K562 (cell line): ENCODE measurements at regions not wholly inside any gene's neighbourhood (a gene's known extent, or its start where the extent isn't known, plus 50 kb on each side); places are given as distances from the start of the nearest gene placed in this dataset.

Experiments used
- ATAC-seq: fragments of 200-7000 bp; cut with Tn5 transposase; 3 replicates; pipeline ENCODE4 v1.9.1; 2020; ENCODE audit warnings: moderate library complexity
- BruUV-seq: library from RNA; stranded (reverse); fragments of 400-500 nt; replicated peaks from 2 replicates; lab custom pipeline; 2021; lab: Mats Ljungman, UMichigan
- CTCF ChIA-PET: fragments of 300-600 bp; formaldehyde crosslinking; extraction: SDS; loops from one replicate; lab custom pipeline; 2021; ENCODE audit warnings: low intra/inter-chr PET ratio; lab: Yijun Ruan, JAX
- POLR2A ChIA-PET: fragments of 300-600, 350-650 bp; sonication (Branson Sonifier 250); formaldehyde crosslinking; extraction: SDS; loops from one replicate; lab custom pipeline; 2021; ENCODE audit warnings: antibody characterized with exemption, inconsistent platforms; lab: Yijun Ruan, JAX
- DNase-seq, 4 experiments: peaks; one replicate each; pipeline versions ENCODE4 v3.0.0 to v3.0.0-alpha.2; 2011 to 2018; ENCODE audit warnings: low spot score in 3 of 4, mixed read lengths in 3 of 4; ENCODE audit errors: extremely low read depth in 1 of 4
- FAIRE-seq: peaks from 2 replicates; lab custom pipeline; 2011; peaks lifted over from hg19 to GRCh38; lab: Jason Lieb, UNC
- H2AFZ ChIP-seq: 2 replicates; pipeline ENCODE4 v1.6.0; 2011; ENCODE audit warnings: low read depth, low read length, control low read depth, inconsistent platforms
- H3K27ac ChIP-seq: fragments of 200-600 bp; 3 replicates; pipeline ENCODE4 v1.8.0; 2011; ENCODE audit warnings: low read depth, mild to moderate bottlenecking, control low read depth, inconsistent platforms, low read length, moderate library complexity, mixed read lengths; ENCODE audit errors: extremely low read depth
- H3K27me3 ChIP-seq, 2 experiments: fragments of 300-600 bp in 1 of 2; 2 replicates in 1 of 2; 3 replicates in 1 of 2; pipeline versions ENCODE4 v1.6.0 to v1.8.0; 2011; ENCODE audit warnings: inconsistent platforms in 2 of 2, low read length in 2 of 2, mild to moderate bottlenecking in 1 of 2, mixed read lengths in 1 of 2, moderate library complexity in 1 of 2; ENCODE audit not compliant: control insufficient read depth in 2 of 2, insufficient read depth in 2 of 2
- H3K36me3 ChIP-seq: fragments of 300-600 bp; 3 replicates; pipeline ENCODE4 v1.8.0; 2011; ENCODE audit warnings: mild to moderate bottlenecking, low read length, inconsistent platforms; ENCODE audit not compliant: control insufficient read depth, insufficient read depth
- H3K4me1 ChIP-seq, 2 experiments: fragments of 200-600 bp in 1 of 2; replicated peaks in 1 of 2; 2 replicates in 1 of 2; 3 replicates in 1 of 2; pipeline versions ENCODE4 v1.5.1 to v1.8.0; 2011; ENCODE audit warnings: inconsistent platforms in 2 of 2, low read length in 2 of 2, mild to moderate bottlenecking in 1 of 2, mixed read lengths in 1 of 2, moderate library complexity in 1 of 2; ENCODE audit not compliant: control insufficient read depth in 2 of 2, insufficient read depth in 2 of 2
- H3K4me2 ChIP-seq: 2 replicates; pipeline ENCODE4 v1.6.1; 2011; ENCODE audit warnings: low read length, control low read depth, inconsistent platforms, mixed read lengths; ENCODE audit not compliant: insufficient read depth
- H3K4me3 ChIP-seq: fragments of 200-600 bp; sonication (generic), shearing (Covaris generic); 2 replicates; pipeline ENCODE4 v1.5.1; 2016; ENCODE audit warnings: control low read depth, inconsistent platforms
- H3K79me2 ChIP-seq: fragments of 200-600 bp; 3 replicates; pipeline ENCODE4 v1.8.0; 2011; ENCODE audit warnings: low read length, inconsistent platforms; ENCODE audit not compliant: control insufficient read depth, insufficient read depth
- H3K9ac ChIP-seq, 2 experiments: 2 replicates each; pipeline versions ENCODE4 v1.6.0 to v1.6.1; 2011; ENCODE audit warnings: low read depth in 2 of 2, low read length in 2 of 2, control low read depth in 1 of 2, inconsistent platforms in 1 of 2, mild to moderate bottlenecking in 1 of 2, mixed read lengths in 1 of 2; ENCODE audit not compliant: insufficient read depth in 1 of 2
- H3K9me1 ChIP-seq: one replicate; pipeline ENCODE4 v1.6.0; 2011; ENCODE audit warnings: inconsistent platforms, mild to moderate bottlenecking, low read length, moderate library complexity; ENCODE audit not compliant: control insufficient read depth, insufficient read depth
- H3K9me3 ChIP-seq: replicated peaks from 2 replicates; pipeline ENCODE4 v1.5.1; 2011; ENCODE audit warnings: low read depth, low read length, inconsistent platforms; ENCODE audit not compliant: control insufficient read depth, insufficient read depth
- H4K20me1 ChIP-seq: replicated peaks from 2 replicates; pipeline ENCODE4 v1.6.1; 2011; ENCODE audit warnings: low read length, inconsistent platforms, mixed read lengths; ENCODE audit not compliant: control insufficient read depth, insufficient read depth
- GABPA ChIP-seq: fragments of 200-800 bp; sonication (Bioruptor generic); conservative IDR thresholded peaks from 2 replicates; pipeline ENCODE4 v1.6.1; 2016; ENCODE audit warnings: low read depth, missing genetic modification characterization, missing compliant biosample characterization
- HNRNPL ChIP-seq: fragments of 200-400 bp; formaldehyde crosslinking; IDR thresholded peaks from 2 replicates; pipeline ENCODE4 v1.6.1; 2017; ENCODE audit warnings: low read depth, mild to moderate bottlenecking, low read length
- PRMT5 ChIP-seq: sonication (generic); formaldehyde crosslinking; IDR thresholded peaks from 2 replicates; pipeline ENCODE4 v1.5.0; 2020; ENCODE audit warnings: missing genetic modification reagents
- RBM34 ChIP-seq: fragments of 200-400 bp; formaldehyde crosslinking; IDR thresholded peaks from 2 replicates; pipeline ENCODE4 v1.6.1; 2018; ENCODE audit warnings: low read length, borderline replicate concordance; ENCODE audit not compliant: insufficient read depth
- ZNF280A ChIP-seq: fragments of 450-650 bp; IDR thresholded peaks from 2 replicates; pipeline ENCODE4 v1.6.1; 2018; ENCODE audit warnings: mild to moderate bottlenecking, low read depth; ENCODE audit not compliant: partially characterized antibody
- ZNF717 ChIP-seq: fragments of 250-450 bp; sonication (Bioruptor Pico); IDR thresholded peaks from 2 replicates; pipeline ENCODE4 v1.5.0; 2021
- WGBS: fragments of 100-300 bp; shearing (Covaris generic); methylation state at CpG from one replicate; pipeline ENCODE4 v1.1.6; 2016; ENCODE audit warnings: low coverage, mixed read lengths; ENCODE audit not compliant: insufficient coverage; ENCODE audit errors: missing lambda C conversion rate; 5-methylcytosine and 5-hydroxymethylcytosine counted together
- in situ Hi-C: fragments of 300-500 bp; cut with MboI; formaldehyde crosslinking; loops from 4 replicates; pipeline ENCODE4 v1.15.0; 2018; ENCODE audit warnings: inconsistent platforms, mixed read lengths
- intact Hi-C: fragments of 100-400 bp; cut with micrococcal nuclease; formaldehyde crosslinking; loops from 2 replicates; pipeline ENCODE4 v1.14.2; 2022
- TF ChIP-seq, protein P1 (sequence below): fragments of 450-650 bp; formaldehyde crosslinking; IDR thresholded peaks from 2 replicates; pipeline ENCODE4 v1.4.0; 2022; ENCODE audit warnings: missing genetic modification characterization

- POLR2A ChIA-PET: no interaction called here
- BruUV-seq: no TSS peak
- H2AFZ ChIP-seq: no peak overlapping the region
Measured at GRCh38 chr6:113466526-113466925, 390.6 kb upstream of the MARCKS start.

More at GRCh38 chr6:113466526-113466925, 390.6 kb upstream of the MARCKS start:
- DNase-seq (no peak), ATAC-seq (no peak), FAIRE-seq (no peak)
- TF ChIP-seq RBM34: no peak
- no peak for TF ChIP-seq PRMT5 (CRISPR knock-in tag)
- no peak for TF ChIP-seq ZNF717 (CRISPR knock-in tag)
- no peak for TF ChIP-seq GABPA (tag)
- TF ChIP-seq, protein P1, sequence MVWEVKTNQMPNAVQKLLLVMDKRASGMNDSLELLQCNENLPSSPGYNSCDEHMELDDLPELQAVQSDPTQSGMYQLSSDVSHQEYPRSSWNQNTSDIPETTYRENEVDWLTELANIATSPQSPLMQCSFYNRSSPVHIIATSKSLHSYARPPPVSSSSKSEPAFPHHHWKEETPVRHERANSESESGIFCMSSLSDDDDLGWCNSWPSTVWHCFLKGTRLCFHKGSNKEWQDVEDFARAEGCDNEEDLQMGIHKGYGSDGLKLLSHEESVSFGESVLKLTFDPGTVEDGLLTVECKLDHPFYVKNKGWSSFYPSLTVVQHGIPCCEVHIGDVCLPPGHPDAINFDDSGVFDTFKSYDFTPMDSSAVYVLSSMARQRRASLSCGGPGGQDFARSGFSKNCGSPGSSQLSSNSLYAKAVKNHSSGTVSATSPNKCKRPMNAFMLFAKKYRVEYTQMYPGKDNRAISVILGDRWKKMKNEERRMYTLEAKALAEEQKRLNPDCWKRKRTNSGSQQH (CRISPR knock-in tag): no peak
- TF ChIP-seq ZNF280A: no peak
- no peak for TF ChIP-seq HNRNPL
- in situ Hi-C loops: no loop called here
- H3K9ac ChIP-seq: no peak overlapping the region
- no peak overlapping the region for H3K4me2 ChIP-seq
- H3K27me3 ChIP-seq: no peaks in the 10 kb centered on the region
- H3K27ac ChIP-seq: no peak overlapping the region
- no peaks in the 10 kb centered on the region for H3K9me1 ChIP-seq
- H3K36me3 ChIP-seq: no peaks in the 10 kb centered on the region
- H3K4me1 ChIP-seq: no peaks in the 10 kb centered on the region
- H3K79me2 ChIP-seq: no peaks in the 10 kb centered on the region
- H3K4me3 ChIP-seq: no peak overlapping the region
- no peaks in the 10 kb centered on the region for H3K9me3 ChIP-seq
- WGBS: 0% methylated on average over 4 of the region's 4 CpGs
- CTCF ChIA-PET: no interaction called here
- H4K20me1 ChIP-seq: no peaks in the 10 kb centered on the region
- intact Hi-C loops: no loop called here
